Naive B cell (primary cell): ENCODE measurements at regions not wholly inside any gene's neighbourhood (a gene's known extent, or its start where the extent isn't known, plus 50 kb on each side); places are given as distances from the start of the nearest gene placed in this dataset.

Experiments
- ATAC-seq, 2 donors: fragments of 150-1000 bp; cut with Tn5 transposase; 2 replicates each; pipeline ENCODE4 v1.10.0; 2021; ENCODE audit warnings: low read depth in 2 of 2, mild to moderate bottlenecking in 2 of 2, moderate library complexity in 2 of 2
- DNase-seq: peaks from one replicate; pipeline ENCODE4 v3.0.0; 2022
- H3K27ac Mint-ChIP-seq, 6 donors: one replicate each; pipeline ENCODE4 v1.8.0; 2020 to 2022; ENCODE audit warnings: mild to moderate bottlenecking in 6 of 6, mixed read lengths in 6 of 6, moderate library complexity in 5 of 6, inconsistent platforms in 2 of 6
- H3K27me3 Mint-ChIP-seq, 3 donors: one replicate each; pipeline ENCODE4 v1.8.0; 2021 to 2022; ENCODE audit warnings: mixed read lengths in 3 of 3, mild to moderate bottlenecking in 1 of 3
- H3K36me3 Mint-ChIP-seq, 2 donors: one replicate each; pipeline ENCODE4 v1.8.0; 2020 to 2022; ENCODE audit warnings: mixed read lengths in 2 of 2, inconsistent platforms in 1 of 2, mild to moderate bottlenecking in 1 of 2
- H3K4me1 Mint-ChIP-seq, 3 donors: one replicate each; pipeline ENCODE4 v1.8.0; 2020 to 2022; ENCODE audit warnings: mixed read lengths in 3 of 3, inconsistent platforms in 1 of 3, mild to moderate bottlenecking in 1 of 3, moderate library complexity in 1 of 3
- H3K4me3 Mint-ChIP-seq, 8 donors: one replicate each; pipeline ENCODE4 v1.8.0; 2020 to 2022; ENCODE audit warnings: mild to moderate bottlenecking in 8 of 8, mixed read lengths in 8 of 8, moderate library complexity in 8 of 8, inconsistent platforms in 2 of 8
- H3K9me3 Mint-ChIP-seq, 7 donors: one replicate each; pipeline ENCODE4 v1.8.0; 2020 to 2022; ENCODE audit warnings: mixed read lengths in 7 of 7, mild to moderate bottlenecking in 5 of 7, inconsistent platforms in 2 of 7, moderate library complexity in 1 of 7

DNA sequence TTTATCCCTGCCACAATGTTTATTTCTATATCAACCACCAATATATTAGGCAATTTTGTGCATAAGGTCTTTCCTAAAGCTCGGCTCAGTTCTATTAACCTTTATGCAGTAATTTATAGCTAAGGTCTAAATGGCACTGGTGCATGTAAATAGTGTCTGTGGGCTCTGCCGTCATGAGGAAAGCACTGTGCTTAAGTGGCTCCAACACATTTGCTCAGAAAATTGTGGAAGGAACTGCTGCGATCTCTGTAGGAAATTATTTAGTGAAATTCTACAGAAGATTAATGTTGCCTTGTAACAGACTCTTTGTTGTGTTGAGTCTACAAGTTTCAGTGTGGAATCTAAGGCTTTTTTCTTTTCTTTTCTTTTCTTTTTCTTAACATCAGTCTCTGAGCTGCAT, 54.0 kb upstream of the EGLN3 start:
- Mint-ChIP-seq H3K4me1 (no peaks in the 10 kb centered on the region), H3K4me3 (no peak overlapping the region), H3K9me3 (peaks cover 0 to 2% (median 0%) of the 10 kb centered on the region in 7 donors), H3K27ac (no peak overlapping the region), H3K36me3 (peaks cover 0 to 5% of the 10 kb centered on the region in 2 donors), H3K27me3 (peaks cover 0 to 3% (median 0%) of the 10 kb centered on the region in 3 donors)
- ATAC-seq = no peak
- no peak for DNase-seq

DNA sequence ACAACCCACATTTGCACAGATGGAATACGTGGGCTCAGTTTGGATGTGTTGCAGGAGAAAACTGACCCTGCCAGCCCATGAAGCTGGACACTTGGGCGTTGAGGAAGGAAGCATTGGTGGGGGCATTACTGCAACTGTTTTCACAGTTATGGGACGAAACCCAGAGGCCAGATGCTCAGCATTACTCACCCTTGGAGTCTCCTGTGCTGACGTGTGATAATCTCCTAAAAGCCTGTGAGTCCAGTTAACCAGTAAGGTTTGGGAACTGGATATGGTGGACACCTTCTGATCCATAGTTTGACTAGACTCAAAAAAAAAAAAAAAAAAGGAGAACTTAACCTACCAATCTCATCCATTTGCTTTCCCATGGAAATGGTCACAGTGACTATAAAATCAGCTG, 52.8 kb upstream of the EGLN3 start:
- H3K27me3 Mint-ChIP-seq = peaks cover 0 to 3% (median 2%) of the 10 kb centered on the region in 3 donors
- H3K9me3 Mint-ChIP-seq = peaks cover 0 to 2% (median 0%) of the 10 kb centered on the region in 7 donors
- DNase-seq = no peak
- no peak overlapping the region for H3K27ac Mint-ChIP-seq
- H3K4me1 Mint-ChIP-seq = no peaks in the 10 kb centered on the region
- no peak for ATAC-seq
- H3K4me3 Mint-ChIP-seq = no peak overlapping the region
- H3K36me3 Mint-ChIP-seq = peaks cover 0 to 5% of the 10 kb centered on the region in 2 donors

- DNase-seq (no peak), ATAC-seq (no peak)
- Mint-ChIP-seq H3K36me3 (peaks cover 0 to 5% of the 10 kb centered on the region in 2 donors), H3K4me1 (no peaks in the 10 kb centered on the region), H3K27me3 (peaks cover 0 to 6% (median 3%) of the 10 kb centered on the region in 3 donors), H3K27ac (no peak overlapping the region), H3K9me3 (peaks cover 0 to 2% (median 0%) of the 10 kb centered on the region in 7 donors), H3K4me3 (no peak overlapping the region)
Measured at GRCh38 chr14:34003082-34003668, 52.3 kb upstream of the EGLN3 start.
